ENCODE measurements at regions not wholly inside any gene's neighbourhood (a gene's known extent, or its start where the extent isn't known, plus 50 kb on each side); places are given as distances from the start of the nearest gene placed in this dataset.
"Not testable (repeated sequence)": the region's sequence is repeated elsewhere in the genome, so short reads cannot be mapped to it uniquely, and the experiment has no call there.

DNA sequence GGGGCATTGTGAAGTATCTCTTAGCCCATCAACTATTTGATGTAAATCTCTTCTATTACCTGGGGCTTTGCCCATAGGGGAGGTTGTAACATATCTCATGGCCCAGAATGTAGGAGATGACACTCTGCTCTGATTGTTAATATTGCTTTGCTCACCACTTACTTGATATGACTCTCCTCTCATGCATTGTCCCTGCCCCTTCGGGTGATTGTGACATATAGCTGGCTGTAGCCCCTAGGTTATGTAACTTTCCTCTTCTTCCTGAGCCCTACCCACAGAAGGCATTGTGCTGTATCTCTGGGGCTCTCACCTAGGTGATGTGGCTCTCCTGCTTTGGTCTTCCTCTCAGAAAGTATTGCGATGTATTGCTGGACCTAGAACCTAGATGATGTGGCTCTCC lies 69.1 kb upstream of the ZNF91 start:
- TF ChIP-seq, protein P1, sequence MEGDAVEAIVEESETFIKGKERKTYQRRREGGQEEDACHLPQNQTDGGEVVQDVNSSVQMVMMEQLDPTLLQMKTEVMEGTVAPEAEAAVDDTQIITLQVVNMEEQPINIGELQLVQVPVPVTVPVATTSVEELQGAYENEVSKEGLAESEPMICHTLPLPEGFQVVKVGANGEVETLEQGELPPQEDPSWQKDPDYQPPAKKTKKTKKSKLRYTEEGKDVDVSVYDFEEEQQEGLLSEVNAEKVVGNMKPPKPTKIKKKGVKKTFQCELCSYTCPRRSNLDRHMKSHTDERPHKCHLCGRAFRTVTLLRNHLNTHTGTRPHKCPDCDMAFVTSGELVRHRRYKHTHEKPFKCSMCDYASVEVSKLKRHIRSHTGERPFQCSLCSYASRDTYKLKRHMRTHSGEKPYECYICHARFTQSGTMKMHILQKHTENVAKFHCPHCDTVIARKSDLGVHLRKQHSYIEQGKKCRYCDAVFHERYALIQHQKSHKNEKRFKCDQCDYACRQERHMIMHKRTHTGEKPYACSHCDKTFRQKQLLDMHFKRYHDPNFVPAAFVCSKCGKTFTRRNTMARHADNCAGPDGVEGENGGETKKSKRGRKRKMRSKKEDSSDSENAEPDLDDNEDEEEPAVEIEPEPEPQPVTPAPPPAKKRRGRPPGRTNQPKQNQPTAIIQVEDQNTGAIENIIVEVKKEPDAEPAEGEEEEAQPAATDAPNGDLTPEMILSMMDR (optimal IDR thresholded peaks at IDR 0.05 in 1 of 3, IDR thresholded peaks at IDR 0.05 in 1 of 3, conservative IDR thresholded peaks at IDR 0.05 in 1 of 3; ENCODE audit: extremely low read depth in 1 of 3, insufficient read depth in 2 of 3, low read length in 3 of 3), result not testable (repeated sequence)
- TF ChIP-seq EZH2 (IDR thresholded peaks at IDR 0.05; ENCODE audit: low read length), result not testable (repeated sequence)

Data from keratinocyte (primary cell).